HCEC 1CT (cell line): ENCODE measurements at regions not wholly inside any gene's neighbourhood (a gene's known extent, or its start where the extent isn't known, plus 50 kb on each side); places are given as distances from the start of the nearest gene placed in this dataset.
A peak's percentile ranks its signal among the peaks of the same experiment; 100 is the strongest.

Experiments used
- DNase-seq: peaks from one replicate; pipeline ENCODE4 v3.0.0-alpha.2; 2017

DNA sequence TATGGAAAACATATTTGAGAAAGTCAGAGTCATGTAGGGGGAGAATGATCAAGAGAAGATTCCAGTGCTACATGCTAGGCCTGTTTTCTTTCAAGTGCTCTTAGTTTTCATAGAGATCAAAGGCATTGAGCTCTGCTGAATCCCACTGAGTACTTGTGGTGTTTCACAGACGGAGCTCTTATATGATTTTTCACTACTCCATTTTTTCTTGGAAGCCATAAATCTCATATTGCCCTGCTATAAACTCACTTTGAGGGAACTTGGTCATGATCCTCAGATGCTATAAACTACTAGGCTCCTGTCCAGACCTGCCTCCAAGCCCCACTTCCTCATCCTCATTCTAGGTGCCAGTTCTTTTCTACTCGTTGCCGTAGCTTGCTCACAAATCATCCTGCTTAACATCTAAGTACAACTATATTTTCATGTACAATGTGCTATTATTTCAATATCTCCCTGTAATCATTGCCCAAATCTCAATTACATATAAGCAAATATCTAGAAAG is 180.8 kb upstream of the CCDC179 start:
- no peak for DNase-seq

DNA sequence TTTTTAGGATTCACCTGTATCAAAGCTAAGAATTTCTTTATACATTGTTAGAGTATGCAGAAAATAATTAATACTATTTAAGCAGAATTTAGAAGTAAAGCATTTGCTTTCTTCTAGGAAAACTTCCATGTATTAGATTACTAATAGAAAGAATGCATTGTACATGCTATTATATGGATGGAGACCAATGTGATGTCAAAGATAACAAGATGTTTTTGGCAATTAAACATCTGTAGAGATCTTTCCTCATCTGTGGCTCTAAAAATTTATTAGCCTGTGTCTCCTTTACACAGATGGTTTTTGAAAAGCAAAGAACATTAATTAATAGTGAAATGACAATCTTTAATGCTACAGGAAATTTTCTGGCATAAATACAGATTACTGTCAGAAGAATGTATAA is 198.4 kb upstream of the CCDC179 start:
- no peak for DNase-seq

DNA sequence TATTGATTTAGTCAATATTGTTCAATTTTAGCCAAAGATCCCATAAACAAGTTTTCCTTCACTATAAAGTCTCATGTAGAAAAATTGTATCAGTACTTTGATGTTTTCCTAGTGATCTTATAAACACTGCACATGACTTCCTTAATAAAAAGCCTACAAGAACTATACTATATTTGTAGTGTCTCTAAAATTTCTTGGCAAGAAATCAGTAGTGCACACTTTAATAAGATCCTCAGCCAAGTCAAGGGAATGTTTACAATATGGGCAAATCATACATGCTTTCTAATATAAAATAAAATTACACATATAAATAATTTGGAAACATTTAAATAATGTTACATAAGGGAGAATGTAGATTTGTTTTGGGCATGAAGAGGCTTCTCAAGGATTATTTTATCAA is 203.0 kb upstream of the CCDC179 start:
- DNase-seq: no peak

GRCh38 chr11:23078289-23078971 is 218.2 kb upstream of the CCDC179 start:
- DNase-seq: peak; percentile 77

DNA sequence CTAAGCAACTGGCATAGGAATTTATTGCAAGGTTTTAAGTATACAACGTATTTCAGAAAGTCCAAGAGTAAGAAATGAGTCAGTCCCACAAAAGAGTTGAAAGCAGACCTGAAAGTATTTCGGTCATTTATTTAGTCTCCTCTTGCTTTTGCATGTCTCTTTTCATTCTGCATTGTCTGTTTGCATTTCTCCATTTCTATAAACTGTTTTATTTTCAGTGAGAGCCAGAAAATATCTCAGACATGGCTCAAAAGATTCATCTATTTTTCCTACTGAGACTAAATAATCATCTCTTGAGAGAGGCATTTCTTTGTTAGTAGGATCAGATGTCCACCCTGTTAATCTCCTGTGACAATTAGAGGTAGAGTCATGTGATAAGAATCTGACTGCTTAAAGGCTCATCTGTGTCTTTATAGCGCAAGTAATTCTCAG is 219.1 kb upstream of the CCDC179 start:
- DNase-seq: peak; percentile 57

- DNase-seq: no peak
Observed at GRCh38 chr11:23087407-23087806, 227.1 kb upstream of the CCDC179 start.

GRCh38 chr11:23090659-23091058 is 230.4 kb upstream of the CCDC179 start:
- DNase-seq: no peak

DNA sequence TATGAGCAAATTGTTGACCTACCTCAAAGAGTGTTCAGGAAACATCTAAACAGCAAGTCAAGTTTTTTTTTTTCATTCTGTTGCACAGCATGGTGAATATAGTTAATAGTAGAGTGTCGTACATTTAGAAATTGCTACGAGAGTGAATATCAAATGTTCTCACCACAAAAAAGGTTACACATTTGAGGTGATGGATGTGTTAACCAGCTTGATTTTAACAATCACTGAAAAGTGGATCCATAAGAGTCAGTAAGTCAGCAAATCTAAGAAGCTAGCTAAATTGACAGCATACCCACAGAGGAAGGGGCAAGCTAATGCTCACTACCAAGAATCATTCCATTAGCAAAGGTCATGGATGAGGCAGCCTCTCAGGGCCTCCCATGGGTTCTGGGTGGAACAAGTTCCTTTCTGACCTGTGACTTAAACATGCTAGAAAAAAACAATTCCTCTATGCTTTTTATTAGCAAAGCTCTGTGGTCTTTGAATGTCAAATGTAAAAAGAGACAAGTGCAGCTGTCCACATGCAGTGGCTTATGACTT is 235.4 kb upstream of the CCDC179 start:
- DNase-seq: no peak

- no peak for DNase-seq
Observed at GRCh38 chr11:23097891-23098290, 237.6 kb upstream of the CCDC179 start.

- DNase-seq: no peak
Observed at GRCh38 chr11:23099256-23099655, 239.0 kb upstream of the CCDC179 start.

DNA sequence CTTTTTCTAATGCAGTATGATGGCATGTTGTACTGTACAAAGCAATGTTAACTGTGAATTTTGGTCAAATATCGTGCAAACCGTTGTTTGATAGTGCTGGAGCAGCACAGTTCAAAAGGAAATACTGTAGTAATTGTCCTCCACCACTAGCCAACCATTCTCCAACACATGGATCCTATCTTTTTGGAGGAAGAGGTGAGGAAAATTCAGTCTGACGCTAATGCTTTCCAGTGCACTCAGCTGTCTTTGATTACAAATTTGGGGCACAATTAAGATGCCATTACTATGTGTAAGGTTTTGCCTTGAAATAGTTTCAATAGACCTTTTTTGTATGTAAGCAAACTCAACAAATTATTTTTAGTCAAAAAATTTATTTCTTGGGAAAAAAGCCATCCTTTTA is 240.5 kb upstream of the CCDC179 start:
- DNase-seq: no peak

DNA sequence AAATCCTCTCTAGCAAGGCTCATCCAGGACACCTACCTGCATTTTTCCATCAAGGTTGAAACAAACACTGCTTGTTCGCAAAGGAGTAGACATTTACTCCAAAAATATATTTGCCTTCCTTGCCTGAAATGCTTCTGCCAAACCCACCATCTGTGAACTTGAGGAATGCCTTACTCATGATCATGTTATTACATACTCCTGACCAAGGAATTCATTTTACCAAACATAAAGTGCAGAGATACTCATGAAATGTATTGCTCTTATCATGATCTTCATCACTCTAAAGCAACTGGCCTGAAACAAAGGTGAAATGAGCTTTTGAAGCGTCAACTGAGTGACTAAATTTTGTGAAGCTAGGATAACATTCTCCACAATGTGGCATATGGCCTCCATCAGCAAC is 243.1 kb upstream of the CCDC179 start:
- DNase-seq: peak; percentile 8

- no peak for DNase-seq
Observed at GRCh38 chr11:23111527-23111926, 251.3 kb upstream of the CCDC179 start.

GRCh38 chr11:23112390-23112789 is 252.1 kb upstream of the CCDC179 start:
- no peak for DNase-seq

DNA sequence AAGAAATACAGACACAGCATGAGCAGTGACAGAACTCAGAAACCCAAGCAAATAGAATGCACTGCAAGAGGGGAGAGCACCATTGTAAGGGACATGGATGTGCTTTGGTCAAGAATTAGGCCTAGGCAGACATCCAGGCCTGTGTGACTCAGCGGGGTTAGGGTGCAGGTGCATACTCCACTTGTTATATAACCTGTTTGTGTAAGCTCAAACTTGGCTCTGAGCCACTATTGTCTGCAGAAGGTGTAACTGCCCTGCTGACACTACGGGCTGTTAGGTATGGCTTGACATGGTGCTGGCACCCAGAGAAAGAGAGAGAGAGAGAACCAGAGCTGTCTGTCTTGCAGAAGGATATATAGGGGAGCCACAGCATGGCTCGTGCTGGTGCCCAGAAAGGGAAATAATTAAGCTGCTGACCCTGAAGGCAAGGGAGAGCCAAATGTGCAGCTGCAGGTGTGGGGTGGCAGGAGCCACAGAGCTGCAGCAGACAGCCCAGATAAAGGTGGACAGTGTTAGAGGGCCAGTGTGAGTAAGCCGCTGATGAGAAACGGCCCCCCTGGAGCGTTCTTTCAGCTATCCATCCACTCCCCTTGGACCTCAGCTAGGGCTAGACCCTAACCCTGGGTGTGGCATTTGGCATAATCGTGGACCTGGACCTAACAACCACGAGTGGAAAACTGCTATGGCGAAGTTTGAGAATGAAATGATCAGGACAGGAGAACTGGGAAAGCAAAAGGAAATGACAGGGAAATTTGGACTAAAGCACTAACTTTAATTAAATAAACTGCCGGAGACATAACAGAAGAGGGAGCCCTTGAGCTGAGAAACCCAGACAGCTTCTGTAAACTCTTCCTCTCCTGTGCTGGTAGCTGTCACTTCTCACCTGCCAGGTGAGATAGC is 253.0 kb upstream of the CCDC179 start:
- peak; percentile 58 for DNase-seq

GRCh38 chr11:23113887-23114216 is 253.6 kb upstream of the CCDC179 start:
- no peak for DNase-seq

- DNase-seq: peak; percentile 39
Observed at GRCh38 chr11:23123753-23124152, 263.5 kb upstream of the CCDC179 start.

DNA sequence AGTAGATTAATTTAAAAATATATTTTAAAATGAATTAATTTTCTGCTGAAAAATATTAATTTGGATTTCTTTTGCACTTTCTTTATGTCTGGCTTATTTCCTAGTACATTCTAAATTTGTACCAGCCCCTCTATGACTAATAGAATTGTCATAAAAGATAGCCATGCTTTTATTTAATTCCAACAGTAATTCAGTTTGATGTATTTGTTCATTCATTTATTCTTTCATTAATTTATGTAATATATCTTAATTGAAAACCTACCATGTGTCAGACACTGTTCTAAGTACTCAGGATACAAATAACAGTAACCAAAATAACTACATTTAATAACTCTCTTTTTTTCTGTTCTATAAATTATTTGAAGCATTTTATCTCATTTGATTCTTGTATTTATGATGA is 264.0 kb upstream of the CCDC179 start:
- DNase-seq: peak; percentile 39

DNA sequence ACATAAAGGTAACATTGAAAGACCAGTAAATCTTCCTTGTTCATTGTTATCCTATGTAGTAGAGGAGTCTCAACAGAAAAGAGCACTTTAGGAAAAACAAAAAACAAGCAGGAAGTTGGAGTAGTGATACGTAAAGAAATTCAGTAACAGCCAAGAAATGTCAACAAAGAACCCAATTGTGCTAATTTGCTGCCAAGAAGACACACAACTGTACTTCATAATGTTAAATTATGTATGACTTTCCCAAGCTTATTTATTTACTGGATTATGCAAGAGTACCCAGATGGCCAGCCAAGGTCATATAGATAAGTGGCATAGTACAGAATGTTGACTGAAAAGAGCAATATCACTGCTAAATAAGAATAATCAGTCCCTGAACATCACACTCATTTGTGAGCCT is 264.7 kb upstream of the CCDC179 start:
- DNase-seq: peak; percentile 2

- no peak for DNase-seq
Observed at GRCh38 chr11:23127706-23128105, 267.4 kb upstream of the CCDC179 start.

GRCh38 chr11:23134627-23135026 is 274.4 kb upstream of the CCDC179 start:
- no peak for DNase-seq

DNA sequence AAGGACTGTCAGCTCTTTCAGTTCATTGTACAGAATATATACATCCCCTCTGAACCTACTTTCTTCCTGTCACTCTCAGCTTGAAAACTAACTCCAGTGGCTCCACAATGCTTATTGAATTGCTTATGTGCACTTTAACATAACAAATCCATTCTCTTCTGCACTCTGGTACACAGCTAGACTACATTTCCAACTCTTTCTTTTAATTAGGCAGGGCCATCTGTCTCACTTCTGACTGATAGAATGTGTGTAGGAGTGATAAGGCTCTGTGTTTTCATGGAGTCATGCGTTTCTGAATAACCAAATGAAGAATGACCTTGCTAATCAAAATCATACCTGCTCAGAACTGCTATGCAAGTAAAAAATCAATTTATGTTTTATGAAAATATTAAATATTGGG is 278.5 kb upstream of the CCDC179 start:
- DNase-seq: no peak

- no peak for DNase-seq
Observed at GRCh38 chr11:23143022-23143421, 282.7 kb upstream of the CCDC179 start.

DNA sequence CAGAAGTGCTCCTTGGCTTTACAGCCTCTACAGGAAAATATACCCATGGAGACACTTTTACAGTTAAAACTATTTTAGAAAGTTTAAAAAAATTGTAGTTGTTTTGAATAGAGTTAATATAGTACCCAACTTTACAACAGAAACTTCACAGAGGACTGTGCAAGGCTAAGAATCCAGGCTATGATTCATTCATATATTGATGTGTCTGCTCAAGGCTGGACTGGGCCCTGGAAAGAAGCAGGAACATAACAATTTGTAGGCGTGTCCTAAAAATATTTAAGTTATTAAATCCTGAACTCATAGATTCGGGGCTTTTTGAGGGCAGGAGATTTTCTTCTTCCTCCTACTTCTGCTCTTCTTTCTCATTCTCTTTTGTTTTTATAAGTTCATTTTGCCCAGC is 291.5 kb upstream of the CCDC179 start:
- no peak for DNase-seq
